Left kidney (tissue), 1 donor: ENCODE measurements at regions not wholly inside any gene's neighbourhood (a gene's known extent, or its start where the extent isn't known, plus 50 kb on each side); places are given as distances from the start of the nearest gene placed in this dataset.
"Not testable (repeated sequence)": the region's sequence is repeated elsewhere in the genome, so short reads cannot be mapped to it uniquely, and the experiment has no call there.

Experiments used
- DNase-seq: peaks from one replicate; pipeline ENCODE4 v3.0.0-alpha.2; 2013

DNA sequence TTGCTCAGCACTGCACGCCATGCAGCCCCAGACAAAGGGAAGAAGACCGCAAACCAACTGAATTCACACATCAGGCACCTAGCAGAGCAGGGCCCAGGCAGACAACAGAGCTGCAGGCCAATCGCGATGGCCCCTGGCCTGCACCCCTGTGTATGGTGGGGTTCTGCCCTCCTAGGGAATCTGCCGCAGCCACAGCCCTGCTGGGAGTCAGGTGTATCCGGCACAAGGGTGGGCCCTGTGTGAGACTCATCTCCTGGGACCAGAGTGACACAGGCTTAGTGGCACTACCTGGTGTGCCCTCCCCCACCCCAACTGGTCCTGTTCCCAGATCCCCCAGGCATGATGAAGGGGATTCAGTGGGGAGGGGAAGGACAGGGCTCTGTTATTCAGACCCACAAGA, 122.8 kb downstream of the ATPSCKMT start:
- DNase-seq: no peak

DNA sequence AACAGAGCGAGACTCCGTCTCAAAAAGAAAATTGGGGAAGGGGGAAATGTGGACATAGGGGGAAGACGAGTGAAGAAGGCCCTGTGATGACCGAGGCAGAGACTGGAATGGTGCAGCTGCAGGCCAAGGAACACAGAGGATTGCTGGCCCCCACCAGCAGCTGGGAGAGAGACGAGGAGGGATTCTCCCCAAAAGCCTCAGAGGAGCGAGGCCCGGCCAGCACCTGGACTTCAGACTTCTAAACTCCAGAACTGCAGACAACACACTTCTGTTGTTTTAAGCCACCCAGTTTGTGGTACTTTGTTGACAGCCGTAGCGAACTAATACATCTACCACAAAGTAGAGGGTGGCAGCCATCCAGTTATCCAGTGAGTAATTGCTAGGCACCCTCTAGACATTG, 124.6 kb downstream of the ATPSCKMT start:
- no peak for DNase-seq

DNA sequence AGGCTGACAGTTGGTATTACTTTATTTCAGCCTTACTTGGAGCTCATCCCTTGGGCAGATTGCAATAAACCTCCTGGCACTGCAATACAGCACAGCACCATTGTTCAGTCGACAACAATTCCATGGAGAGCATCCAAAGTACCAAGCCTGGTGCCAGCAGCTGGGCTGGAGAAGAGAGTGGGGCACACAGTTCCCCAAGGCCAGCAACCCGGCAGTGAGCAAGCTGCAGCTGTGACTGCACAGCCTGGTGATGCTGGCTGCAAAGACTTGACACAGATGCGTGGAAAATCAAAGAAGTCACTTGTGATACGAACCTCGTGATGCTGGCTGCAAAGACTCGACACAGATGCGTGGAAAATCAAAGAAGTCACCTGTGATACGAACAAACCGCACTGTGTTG, 125.4 kb downstream of the ATPSCKMT start:
- DNase-seq: no peak

DNA sequence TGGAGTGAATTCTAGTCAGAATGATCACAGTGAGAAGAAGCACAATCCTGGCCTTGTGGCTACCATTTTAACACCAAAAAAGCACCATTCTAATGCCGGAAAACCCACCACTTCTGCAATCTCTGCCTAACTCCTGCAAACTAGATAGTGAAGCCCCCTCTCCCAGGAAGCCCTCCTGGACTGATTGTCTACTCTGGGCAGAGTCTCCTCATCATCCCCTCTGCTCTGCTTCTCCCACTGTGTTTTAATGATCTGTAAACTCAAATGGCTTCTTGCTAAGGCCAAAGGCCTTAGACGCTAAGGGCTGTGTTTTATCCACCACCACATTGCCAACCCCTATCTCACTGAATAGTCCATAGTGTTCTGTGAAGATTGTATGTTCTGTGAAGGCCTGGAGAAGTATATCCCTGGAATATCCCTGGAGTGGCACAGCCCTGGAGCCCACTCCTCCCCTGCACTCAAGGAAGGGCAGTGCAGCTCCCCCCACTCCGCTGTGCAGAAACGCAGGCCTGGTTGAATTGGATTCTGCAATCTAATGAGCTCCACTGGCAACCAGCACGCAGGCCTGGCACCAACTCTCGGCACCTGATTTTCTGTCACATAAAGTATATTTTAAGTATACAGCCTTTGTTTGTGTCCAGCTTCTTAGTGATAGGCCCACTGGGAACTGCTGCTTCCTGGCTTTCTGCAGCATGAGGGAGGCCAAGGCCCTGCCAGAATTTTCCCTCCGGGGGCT, 126.3 kb downstream of the ATPSCKMT start:
- DNase-seq: no peak

DNA sequence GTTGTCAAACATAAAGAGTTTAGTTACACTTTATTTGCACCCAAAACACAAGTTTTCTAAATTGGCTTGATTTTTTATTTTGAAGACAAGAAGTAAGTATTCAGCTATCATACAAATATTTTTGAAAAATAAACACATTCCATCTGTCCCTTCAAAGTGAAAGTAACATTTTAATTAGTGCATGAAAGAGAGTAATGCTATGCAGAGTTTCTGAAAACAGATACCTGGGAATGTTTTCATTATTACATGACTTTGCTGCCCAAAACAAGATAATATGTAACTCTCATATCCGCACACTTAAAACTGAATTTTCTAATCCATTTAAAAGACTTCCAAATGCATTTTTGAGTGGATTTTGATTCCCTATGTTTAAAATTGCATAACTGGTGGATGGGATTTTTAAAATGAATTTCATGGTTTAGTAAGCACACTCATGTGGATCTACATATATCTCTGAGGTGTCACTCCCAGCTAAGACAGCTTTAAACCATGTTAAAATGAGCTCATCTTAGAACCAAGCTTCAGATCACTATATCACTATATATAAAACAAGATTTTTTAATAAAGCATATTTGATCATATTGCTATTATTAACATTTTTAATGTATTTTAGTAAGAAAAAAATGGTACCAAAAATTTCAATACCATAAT, 127.5 kb downstream of the ATPSCKMT start:
- no peak for DNase-seq

DNA sequence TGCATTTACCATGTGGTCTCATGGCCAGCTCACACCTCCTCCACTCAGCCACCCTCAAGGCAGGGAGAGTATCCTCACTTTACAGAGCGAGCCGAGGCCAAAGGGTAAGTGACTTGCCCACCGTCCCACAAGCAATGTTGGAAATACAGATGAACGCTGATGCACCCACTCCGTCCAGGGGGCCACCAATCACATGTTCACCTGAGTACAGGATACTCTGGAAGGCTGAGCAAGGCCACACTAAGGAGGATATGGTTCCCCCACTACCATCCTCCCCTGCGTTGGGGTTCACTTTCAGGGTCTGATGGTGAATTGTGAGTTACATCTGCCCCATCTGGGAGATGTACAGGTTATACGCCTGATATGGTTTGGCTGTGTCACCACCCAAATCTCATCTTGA, 128.8 kb downstream of the ATPSCKMT start:
- DNase-seq: no peak

DNA sequence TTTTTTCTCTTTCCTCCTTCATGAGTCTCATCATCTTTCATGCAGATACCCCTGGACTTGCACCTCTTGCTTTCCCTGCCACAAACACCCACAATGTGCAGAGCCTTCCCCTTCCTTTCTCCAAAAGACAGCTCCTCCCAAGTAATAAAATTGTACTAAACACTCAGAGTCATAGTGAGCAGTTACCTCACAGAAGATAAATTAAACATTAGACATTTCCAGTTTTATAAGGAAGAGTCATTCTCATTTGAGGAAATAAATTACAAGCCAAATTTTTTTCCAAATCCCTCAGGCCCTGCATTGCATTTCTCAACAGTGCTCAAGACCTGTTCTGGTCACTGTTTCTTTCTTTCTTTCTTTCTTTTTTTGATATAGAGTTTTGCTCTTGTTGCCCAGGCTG, 131.5 kb downstream of the ATPSCKMT start:
- DNase-seq: no peak

DNA sequence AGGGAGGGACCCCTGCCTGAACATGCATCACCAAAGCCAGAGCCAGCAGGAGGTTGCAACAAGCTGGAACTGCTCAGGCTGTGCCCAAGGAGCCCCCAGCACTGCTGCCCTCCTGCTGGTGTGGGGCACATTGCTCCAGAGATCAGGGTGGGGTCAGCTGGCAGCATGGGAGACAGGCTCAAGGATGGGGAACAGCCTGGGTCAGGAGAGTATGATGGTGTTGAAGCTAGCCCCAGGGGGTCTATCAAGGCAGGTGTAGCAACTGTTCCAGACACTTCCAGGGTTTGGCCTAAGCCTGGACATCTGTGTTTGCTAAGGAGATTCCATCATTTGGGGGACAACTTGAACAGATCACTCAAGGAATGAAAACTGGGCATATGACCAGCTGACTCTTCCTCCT, 133.1 kb downstream of the ATPSCKMT start:
- no peak for DNase-seq

DNA sequence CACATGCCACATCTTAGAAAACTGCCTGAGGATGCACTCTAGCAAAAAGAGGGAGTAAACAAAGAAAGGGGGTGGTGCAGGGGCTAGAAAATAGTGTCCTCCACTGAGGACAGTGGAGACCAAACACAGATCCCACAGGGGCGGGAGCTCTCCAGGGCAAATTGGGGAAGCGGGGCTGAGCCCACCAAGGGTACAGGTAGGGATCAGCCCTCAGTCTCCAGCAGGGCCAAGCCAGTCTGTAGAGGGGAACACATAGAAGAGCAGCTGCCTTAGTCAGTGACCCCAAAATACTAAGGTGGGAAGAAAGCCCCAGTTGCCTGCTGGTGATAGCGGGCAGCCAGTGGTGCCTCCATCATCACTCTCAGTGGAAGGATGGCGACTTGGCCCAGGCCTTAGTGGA, 134.0 kb downstream of the ATPSCKMT start:
- no peak for DNase-seq

DNA sequence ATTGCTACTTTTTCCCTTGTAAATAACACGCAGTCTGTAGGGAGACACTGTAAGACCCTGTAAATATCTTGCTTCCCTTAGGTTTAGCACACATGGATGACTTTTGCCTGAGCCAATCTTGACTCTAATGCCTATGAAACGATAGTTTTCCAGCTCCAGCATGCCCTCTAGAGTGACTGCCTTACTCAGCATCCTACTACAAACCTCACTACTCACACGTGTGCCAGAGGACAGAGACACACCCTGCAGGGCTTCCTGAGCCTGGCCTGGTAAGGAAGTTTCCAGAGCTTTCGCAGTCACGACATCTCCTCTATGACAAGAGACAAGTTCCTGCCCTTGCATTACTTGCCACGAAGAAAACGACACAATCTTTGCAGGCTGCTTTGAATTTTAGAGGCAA, 138.1 kb downstream of the ATPSCKMT start:
- no peak for DNase-seq

DNA sequence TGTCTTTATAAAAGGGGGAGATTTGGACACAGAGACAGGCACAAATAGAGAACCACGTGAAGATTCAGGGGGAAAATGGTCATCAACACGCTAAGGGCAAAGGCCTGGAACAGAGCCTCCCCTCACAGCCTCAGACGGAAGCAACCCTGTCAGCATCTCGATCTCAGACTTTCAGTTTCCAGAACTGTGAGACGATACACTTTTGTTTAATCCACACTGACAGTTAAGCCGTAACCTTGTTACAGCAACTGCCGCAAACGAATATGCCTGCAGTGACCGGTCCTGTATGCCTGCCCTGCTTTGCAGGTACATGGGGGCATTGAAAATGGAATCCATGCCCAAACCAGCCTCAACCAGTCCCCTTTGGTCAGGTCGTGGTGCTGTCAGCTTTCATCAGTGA, 139.5 kb downstream of the ATPSCKMT start:
- DNase-seq: no peak

DNA sequence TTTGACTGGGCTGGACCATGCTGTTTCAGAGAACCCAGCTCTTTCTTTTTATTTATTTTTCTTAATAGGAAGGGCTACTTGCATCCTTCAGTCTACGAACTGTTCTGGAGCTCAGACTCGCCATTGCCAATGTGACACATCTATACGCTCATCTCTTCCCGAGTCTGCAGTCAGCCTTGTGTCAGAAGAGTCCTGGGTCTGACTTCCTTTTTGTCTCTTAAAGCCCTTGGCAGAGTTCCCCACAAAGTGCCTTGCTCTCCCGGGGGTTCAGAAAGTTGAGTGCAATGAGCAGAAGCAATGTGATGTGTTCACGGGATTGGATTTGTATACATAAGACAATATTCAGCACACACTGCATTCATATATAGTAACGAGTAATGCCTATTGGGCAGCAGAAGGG, 140.4 kb downstream of the ATPSCKMT start:
- DNase-seq: no peak

DNA sequence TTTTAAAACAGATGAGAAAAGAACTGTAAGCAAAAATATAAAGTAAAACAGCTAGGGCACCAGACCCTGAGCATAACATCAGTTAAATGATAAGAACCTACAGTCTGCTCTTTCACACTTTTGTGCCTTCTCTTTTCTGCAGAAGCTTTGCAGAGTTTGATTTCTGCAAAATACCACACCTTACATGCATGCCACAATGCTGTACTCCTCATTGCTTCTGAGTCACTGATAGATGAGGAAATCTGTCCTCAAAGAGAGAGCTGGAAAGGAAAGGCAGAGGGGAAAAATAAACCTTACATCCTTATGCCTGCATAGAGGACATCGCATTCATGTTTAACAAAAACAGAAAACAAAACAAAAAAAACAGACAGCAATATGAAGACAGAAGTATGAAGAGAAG, 142.9 kb downstream of the ATPSCKMT start:
- DNase-seq: no peak

DNA sequence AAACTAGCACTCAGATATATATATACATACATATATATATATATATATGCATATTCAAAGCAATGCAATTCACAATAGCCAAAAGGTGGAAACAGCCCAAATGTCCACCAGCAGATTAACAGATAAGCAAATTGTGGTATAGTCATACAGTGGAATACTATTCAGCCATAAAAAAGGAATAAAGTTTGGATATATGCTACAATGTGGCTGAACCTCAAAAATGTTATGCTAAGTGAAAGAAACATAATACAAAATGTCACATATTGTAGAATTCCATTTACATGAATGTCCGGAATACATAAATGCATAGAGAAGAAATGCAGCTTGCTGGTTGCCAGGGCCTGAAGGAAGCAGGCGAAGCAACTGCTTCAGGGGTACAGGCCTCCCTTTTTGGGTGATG, 143.4 kb downstream of the ATPSCKMT start:
- DNase-seq: no peak

DNA sequence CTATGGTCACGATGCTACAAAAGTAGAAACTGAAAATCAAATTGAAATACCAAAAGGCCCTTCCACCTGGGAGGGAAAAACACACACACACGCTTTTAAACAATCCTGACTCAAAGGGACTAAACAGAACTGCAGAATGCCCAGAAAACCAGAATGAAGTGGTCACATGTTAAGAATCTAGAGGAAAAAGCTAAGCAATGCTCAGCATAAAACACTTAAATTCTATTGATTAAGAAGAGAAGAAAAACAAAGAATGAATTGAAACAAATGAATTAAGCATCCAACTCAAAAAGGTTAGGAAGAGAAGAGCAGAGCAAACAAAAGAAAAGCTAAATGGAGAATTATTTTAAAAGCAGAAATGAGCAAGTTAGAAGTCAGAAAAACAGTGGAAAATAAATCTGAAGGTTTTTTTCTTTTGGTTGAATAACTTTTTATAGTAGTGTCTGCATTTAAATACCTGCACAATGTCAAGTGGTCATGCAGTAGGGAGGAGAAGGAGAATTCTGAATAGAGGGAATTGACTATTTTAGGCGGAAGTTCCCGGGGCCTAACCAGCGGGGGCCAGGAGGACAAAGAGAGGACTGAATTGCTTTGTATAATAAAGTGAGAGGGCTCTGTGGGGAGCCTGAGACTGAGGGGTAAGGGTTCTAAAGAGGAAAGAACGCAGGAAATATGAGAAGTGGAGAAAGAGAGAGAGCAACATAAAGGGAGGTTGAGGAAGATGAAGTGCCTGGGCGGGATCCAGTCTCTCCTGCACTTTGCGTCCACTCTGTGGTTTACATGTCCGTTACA, 146.8 kb downstream of the ATPSCKMT start:
- DNase-seq: no peak

DNA sequence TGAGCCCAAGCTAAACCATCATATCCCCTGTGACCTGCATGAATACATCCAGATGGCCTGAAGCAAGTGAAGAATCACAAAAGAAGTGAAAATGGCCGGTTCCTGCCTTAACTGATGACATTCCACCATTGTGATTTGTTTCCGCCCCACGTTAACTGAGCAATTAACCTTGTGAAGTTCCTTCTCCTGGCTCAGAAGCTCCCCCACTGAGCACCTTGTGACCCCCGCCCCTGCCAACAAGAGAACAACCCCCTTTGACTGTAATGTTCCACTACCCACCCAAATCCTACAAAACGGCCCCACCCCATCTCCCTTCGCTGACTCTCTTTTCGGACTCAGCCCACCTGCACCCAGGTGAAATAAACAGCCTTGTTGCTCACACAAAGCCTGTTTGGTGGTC, 147.5 kb downstream of the ATPSCKMT start:
- DNase-seq: not testable (repeated sequence)

DNA sequence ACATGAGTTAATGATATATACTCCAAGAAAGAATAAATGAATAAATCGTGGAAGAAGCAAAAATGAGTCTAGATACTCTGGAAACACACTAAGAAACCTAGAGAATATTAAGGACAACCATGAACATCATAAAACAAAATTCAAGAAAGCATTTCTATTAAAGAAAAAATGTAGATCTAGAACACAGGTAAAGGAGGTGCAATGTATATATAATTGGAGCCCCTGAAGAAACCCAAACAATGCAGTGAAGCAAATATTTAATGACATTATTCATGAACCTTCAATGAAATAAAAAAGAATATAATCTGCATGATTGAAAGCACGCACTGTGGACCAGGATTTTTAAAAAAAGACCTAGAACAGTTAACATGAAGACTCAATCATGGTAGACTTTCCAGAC, 150.1 kb downstream of the ATPSCKMT start:
- DNase-seq: no peak

DNA sequence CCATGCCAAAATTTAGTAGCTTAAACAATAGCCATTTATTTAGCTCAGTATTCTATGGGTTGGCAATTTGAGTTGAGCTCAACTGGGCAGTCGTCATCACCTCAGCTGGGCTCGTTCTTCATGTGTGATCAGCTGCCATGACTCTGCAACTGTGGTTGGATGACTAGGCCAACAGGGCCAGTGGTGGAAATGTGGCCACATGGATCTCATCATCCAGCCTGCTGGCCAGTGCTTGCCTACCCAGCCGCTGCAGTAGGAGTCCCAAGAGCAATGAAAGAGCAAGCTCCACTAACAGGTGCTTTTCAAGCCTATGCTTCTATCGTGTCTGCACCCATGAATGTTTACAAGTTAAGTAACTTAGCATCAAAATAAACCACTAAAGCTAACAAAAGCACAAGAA, 158.0 kb downstream of the ATPSCKMT start:
- DNase-seq: no peak

DNA sequence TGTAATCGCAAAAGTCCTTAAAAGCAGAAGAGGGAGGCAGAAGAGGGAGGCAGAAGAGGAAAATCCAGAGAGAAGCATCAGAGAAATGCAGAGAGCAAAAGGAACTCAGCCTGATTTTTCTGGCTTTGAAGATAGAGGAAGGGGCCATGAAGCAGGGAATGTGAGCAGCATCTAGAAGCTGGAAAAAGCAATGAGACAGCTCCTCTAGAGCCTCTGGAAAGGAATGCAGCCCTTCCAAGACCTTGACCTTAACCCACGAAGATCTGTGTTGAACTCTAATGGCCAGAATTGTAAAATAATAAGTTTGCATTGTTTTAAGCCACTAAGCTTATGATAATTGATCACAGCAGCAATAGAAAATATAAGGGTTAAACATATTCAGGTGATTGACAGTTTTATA, 159.6 kb downstream of the ATPSCKMT start:
- no peak for DNase-seq

DNA sequence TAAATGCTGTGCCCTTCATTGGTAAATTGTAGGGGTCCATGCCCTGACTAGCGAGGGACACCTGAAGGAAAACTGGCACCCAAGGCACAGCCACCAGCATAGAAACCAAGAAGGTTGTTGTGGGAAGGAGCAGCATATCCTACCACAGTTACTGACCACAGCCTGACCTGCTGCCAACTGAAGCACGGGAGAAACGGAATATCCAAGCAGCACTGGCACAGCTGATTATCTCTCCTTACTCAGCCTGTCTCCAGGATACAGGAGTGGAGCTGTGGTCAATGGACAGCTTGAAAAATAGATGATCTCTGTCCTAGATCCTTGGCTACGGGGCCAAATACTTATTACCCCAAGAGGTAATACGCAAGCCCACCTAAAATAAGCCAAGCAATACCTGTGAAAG, 164.5 kb downstream of the ATPSCKMT start:
- no peak for DNase-seq

DNA sequence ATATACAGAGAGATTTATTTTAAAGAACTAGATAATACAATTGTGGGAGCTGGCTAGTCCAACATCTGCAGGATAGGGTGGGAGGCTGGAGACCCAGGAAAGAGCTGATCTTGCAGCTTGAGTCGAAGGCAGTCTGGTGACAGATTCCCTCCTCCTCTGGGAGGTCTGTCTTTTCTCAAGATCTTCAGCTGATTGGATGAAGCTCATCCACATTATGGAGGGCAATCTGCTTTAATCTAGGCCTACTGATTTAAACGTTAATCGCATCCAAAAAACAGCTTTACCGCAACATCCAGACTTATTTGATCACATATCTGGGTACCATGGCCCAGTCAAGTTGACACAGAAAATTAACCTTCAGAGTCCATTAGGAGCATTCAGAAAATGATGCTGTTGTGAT, 168.1 kb downstream of the ATPSCKMT start:
- DNase-seq: no peak

DNA sequence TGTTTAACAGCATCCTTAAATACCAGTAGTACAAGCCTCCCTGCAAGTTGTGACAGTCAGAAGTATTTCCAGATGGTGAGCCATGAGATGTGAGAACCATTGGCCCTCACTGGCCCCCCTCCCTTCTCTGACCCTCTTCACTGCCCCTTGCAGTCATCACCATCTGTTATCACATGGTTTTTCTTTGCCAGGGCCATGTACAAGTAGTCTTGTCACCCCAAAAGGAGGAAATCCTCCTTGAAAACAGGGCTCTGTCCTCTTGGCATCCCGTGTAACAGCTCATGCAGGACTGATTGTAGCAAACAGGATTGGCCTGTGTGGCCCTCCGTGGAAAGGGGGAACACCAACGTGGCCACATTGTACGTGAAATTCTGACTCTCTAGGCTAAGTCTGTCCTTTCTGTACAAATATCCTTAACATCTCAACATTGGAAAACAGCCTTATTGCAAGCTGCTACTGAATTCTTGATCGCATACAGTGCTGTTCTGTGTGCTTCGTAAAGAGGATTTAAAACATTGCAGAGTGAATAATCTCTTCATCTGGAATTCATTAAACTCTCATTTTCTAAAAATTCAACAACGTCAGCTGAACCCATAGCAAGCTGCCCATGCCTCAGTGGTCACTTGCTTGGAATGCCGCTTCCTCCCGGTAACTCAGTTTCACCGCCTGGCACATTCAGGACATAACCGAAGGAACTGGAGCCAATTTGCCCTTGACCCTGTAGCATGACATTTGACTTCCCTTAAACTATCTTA, 171.7 kb downstream of the ATPSCKMT start:
- DNase-seq: peak; percentile 11
